ENCODE measurements at regions not wholly inside any gene's neighbourhood (a gene's known extent, or its start where the extent isn't known, plus 50 kb on each side); places are given as distances from the start of the nearest gene placed in this dataset.

DNA sequence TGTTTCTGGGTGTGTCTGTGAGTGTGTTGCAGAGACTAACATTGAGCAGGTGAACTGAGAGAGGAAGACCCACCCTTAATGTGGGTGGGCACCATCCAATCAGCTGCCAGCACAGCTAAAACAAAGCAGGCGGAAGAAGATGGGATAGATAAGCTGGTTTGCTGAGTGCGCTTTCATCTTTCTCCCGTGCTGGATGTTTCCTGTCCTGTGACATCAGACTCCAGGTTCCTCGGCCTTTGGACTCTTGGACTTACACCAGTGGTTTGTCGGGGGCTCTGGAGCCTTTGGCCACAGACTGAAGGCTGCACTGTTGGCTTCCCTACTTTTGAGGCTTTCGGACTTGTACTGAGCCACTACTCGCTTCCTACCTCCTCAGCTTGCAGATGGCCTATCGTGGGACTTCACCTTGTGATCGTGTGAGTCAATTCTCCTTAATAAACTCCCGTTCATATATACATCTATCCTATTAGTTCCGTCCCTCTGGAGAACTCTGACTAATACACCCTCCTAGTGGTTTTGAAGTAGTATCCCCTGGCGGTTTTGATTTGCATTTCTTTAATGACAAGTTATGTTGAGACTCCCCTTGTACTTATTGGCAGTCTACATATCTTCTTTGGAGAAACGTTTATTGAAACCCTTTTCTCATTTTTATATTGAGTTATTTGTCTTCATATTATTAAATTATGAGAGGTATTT lies 546.6 kb upstream of the TMPRSS15 start:
- H3K27me3 ChIP-seq (ENCODE audit: control insufficient read depth, insufficient read depth, low read length), result no peaks in the 10 kb centered on the region
- no peak overlapping the region for H3K4me3 ChIP-seq (ENCODE audit: insufficient read depth, low read depth, low read length)
- no peaks in the 10 kb centered on the region for H3K36me3 ChIP-seq (replicated peaks; ENCODE audit: control insufficient read depth, insufficient read depth, low read length)
- DNase-seq, result no peak

DNA sequence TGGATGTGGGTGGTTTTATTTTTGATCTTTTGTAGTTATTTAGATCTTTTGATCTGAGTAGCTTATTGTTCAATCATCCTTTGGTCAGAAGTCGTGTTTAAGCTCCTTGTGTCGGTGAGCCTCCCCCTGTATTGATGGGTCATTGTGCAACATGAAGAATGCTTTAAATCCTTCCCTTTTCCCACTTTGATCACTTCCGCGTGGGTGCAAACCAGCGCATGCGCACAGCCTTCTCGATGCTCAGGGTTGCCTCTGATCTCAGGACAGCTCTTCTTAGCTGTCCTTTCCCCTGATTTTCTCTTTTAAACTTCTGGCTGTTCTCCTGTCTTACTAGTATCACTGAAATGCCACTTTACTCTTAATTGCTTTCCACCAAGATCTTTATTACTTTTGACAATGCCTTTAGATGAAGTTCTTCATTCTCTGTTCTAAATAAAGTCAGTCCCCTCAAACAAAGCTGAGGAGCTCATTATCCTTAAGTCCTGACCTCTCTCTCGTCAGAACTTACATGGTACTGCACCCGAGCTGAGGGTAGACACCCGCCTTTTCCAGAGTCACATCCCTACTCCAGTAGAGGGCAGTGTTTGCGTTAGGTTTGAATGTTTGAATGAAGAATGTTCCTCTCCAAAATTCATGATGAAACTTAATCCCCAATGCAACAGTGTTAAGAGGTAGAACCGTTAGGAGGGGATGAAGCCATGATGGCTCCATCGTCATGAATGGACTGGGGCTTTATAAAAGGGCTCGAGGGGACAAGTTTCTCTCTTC lies 547.9 kb upstream of the TMPRSS15 start:
- DNase-seq, result peak; percentile 18
- H3K27me3 ChIP-seq (ENCODE audit: control insufficient read depth, insufficient read depth, low read length), result no peaks in the 10 kb centered on the region
- no peak overlapping the region for H3K4me3 ChIP-seq (ENCODE audit: insufficient read depth, low read depth, low read length)
- no peaks in the 10 kb centered on the region for H3K36me3 ChIP-seq (replicated peaks; ENCODE audit: control insufficient read depth, insufficient read depth, low read length)

DNA sequence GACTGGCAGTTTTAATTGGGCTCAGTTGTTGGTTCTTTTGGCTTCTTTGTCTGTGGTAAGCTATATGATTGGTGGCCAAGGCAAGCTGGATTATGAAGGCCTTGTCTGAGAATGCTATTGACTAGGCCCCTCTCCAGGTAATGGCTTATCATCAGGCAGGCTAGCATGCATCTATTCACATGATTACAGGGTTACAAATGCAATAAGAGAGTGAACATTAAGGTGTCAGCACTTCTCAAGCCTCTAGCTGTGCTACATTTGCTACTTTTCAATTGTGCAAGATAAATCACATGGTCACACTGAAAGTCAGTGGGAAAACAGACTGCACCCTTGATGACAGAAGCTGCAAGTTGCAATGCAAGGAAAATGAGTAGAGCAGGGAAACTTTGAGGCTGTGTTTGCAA lies 550.9 kb upstream of the TMPRSS15 start:
- Histone ChIP-seq H3K27me3 (ENCODE audit: control insufficient read depth, insufficient read depth, low read length) (no peaks in the 10 kb centered on the region), H3K4me3 (ENCODE audit: insufficient read depth, low read depth, low read length) (no peak overlapping the region), H3K36me3 (replicated peaks; ENCODE audit: control insufficient read depth, insufficient read depth, low read length) (no peaks in the 10 kb centered on the region)
- no peak for DNase-seq

DNA sequence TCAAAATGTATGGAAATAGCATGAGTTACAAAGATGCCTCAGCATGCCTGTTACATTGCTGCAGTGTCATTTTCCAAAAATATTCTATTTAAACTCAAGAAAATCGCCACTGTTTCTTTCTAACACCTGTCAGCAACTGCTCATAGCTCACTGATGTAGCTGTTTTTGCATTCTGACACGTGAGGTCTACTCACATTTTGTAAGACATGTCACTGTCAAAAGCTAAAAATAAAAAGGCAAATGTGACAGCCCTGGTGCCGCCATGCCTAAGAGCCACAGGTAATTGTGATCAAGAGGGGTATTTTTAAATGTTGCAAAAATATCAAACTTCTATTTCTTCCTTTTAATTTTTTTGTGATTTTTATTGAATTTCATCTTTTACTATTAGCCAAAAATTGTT lies 556.2 kb upstream of the TMPRSS15 start:
- Histone ChIP-seq H3K4me3 (ENCODE audit: insufficient read depth, low read depth, low read length) (no peak overlapping the region), H3K27me3 (ENCODE audit: control insufficient read depth, insufficient read depth, low read length) (no peaks in the 10 kb centered on the region), H3K36me3 (replicated peaks; ENCODE audit: control insufficient read depth, insufficient read depth, low read length) (no peaks in the 10 kb centered on the region)
- no peak for DNase-seq

DNA sequence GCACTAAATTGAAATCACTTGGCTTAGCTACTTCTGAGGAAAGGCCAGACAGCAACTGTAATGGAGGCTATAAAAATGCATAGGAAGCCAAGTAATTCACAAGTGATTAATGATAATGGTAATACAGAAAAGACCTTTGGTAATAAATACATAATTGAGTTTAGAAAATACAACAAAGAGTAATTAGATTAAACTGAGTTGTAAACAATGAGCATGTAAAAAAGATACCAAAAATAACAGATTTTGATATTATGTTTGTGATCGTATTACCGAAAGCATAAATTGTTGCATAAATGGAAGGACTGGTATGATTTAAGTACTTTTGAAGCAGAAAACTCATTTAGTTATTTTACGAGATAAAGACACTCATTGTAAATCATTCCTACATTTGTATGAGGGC lies 556.7 kb upstream of the TMPRSS15 start:
- no peak for DNase-seq
- Histone ChIP-seq H3K27me3 (ENCODE audit: control insufficient read depth, insufficient read depth, low read length) (no peaks in the 10 kb centered on the region), H3K4me3 (ENCODE audit: insufficient read depth, low read depth, low read length) (no peak overlapping the region), H3K36me3 (replicated peaks; ENCODE audit: control insufficient read depth, insufficient read depth, low read length) (no peaks in the 10 kb centered on the region)

DNA sequence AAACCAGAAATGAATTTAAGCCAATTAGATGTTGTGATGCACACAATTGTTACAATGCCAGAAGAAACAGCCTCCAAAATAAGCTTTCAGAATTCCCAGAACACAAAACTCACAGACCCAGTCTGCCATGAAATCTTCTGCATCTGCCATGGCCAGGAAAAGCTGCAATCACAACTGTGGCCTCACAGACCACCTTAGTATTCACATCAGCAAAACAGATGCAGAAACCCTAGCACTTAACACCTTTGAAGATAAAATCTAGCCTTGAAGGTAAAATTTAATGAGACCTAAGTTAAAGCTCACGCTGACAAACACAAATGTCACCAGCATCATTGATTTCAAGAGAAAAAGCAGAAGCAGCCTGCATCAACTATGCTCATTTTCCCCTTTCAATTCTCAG lies 566.8 kb upstream of the TMPRSS15 start:
- H3K4me3 ChIP-seq (ENCODE audit: insufficient read depth, low read depth, low read length), result no peak overlapping the region
- DNase-seq, result no peak
- no peaks in the 10 kb centered on the region for H3K27me3 ChIP-seq (ENCODE audit: control insufficient read depth, insufficient read depth, low read length)
- H3K36me3 ChIP-seq (replicated peaks; ENCODE audit: control insufficient read depth, insufficient read depth, low read length), result no peaks in the 10 kb centered on the region

DNA sequence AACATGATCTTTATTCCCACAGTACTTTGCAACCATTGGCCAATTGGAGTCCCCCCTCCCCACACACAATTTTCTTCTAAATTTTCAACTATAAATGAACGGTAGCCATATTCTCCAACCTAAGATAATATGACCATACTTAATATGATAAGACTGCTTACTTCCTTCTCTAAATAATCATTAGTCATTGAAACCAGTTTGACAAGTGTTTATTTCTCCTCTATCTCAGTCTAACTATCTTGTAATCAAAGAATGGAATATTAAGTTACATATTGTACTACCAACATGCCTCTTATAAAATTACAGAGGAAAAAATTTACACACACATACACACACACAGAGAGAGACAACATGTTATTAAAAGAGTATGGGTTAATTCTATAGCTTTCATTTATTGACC lies 567.4 kb upstream of the TMPRSS15 start:
- Histone ChIP-seq H3K36me3 (replicated peaks; ENCODE audit: control insufficient read depth, insufficient read depth, low read length) (no peaks in the 10 kb centered on the region), H3K27me3 (ENCODE audit: control insufficient read depth, insufficient read depth, low read length) (no peaks in the 10 kb centered on the region), H3K4me3 (ENCODE audit: insufficient read depth, low read depth, low read length) (no peak overlapping the region)
- no peak for DNase-seq

DNA sequence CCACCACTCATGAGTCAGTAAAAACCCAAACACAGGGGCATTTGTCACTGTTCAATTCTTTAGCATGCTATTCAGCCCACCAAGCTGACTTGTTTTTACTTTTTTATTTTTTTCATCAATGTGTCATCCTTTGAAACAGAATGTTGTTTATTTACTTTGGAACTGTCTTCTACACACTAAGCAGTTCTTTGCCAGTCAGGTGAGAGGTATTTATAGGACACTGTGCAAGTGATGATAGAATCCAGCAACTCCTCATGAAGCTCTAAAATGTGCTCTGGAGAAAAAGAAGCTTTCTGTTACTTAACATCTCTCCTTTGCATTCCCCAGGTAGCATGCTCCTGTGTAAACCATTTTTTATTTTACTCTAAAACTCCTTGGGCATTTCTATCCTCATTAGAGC lies 582.0 kb upstream of the TMPRSS15 start:
- Histone ChIP-seq H3K36me3 (replicated peaks; ENCODE audit: control insufficient read depth, insufficient read depth, low read length) (no peaks in the 10 kb centered on the region), H3K27me3 (ENCODE audit: control insufficient read depth, insufficient read depth, low read length) (no peaks in the 10 kb centered on the region), H3K4me3 (ENCODE audit: insufficient read depth, low read depth, low read length) (no peak overlapping the region)
- DNase-seq, result no peak

DNA sequence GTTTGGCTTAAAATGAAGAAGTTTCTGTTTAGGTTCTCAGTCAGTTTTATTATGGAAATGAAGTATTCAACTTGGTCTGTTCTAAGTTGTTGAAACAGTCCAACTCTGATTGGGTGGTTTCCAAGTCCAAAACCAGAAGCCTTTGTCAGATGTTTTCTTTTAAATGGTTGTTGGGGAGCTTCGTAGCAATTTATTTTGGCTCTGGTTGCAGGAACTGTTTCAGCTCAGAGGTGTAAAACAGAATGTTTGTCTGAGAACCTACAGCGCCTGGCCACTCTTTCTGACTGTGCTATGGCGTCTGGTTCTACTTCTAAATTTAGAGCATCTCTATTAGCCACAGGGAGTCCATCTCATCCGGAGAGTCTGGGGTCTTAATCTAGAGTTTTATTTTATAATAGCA lies 582.6 kb upstream of the TMPRSS15 start:
- H3K4me3 ChIP-seq (ENCODE audit: insufficient read depth, low read depth, low read length), result no peak overlapping the region
- H3K36me3 ChIP-seq (replicated peaks; ENCODE audit: control insufficient read depth, insufficient read depth, low read length), result no peaks in the 10 kb centered on the region
- DNase-seq, result no peak
- no peaks in the 10 kb centered on the region for H3K27me3 ChIP-seq (ENCODE audit: control insufficient read depth, insufficient read depth, low read length)

DNA sequence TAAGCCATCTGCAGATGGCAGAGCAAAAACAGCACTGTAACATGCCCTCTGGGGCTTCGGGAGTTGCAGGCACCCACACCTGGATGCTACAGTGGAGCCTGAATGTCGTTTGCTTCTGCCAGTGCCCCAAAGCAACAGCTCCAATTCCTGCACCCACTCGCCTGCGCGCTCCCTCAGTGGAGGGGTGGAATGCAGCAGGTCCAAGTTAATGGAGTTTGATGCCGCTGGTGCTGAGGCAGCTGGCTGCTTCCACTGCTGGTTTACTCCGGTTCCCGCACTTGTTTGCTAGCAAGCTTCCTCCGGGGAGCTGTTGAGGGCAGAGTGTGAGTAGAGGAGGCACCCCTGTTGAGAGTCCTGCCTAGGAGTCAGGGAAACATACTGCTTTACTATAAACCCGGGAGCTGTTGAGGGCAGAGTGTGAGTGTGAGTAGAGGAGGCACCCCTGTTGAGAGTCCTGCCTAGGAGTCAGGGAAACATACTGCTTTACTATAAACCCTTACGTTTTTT lies 584.0 kb upstream of the TMPRSS15 start:
- DNase-seq, result no peak
- Histone ChIP-seq H3K4me3 (ENCODE audit: insufficient read depth, low read depth, low read length) (no peak overlapping the region), H3K36me3 (replicated peaks; ENCODE audit: control insufficient read depth, insufficient read depth, low read length) (no peaks in the 10 kb centered on the region), H3K27me3 (ENCODE audit: control insufficient read depth, insufficient read depth, low read length) (no peaks in the 10 kb centered on the region)

DNA sequence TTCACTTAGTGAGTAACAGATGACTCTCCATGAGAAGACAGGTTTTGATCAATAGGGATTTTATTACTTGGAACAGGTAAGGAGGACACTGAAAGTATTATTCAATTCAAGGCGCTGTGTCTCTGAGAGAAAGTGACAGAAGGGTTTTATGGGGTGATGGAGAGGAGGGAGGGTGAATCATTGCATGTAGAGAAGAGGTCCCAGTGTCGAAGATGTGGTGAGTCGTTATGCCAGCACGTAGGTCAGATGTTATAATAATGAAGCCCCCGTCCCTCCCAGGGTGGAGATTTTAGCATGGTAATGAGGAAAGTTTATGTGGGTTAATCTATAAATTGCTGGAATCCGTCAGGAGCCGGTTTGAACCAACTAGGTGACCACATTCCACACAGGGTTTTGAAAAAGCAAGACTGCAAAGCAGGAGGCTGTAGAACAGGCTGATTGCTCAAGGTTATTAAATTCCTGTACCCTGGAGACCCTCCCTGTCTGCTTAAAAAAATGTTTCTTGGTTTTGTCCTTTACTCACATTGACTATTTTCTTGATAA lies 586.4 kb upstream of the TMPRSS15 start:
- Histone ChIP-seq H3K4me3 (ENCODE audit: insufficient read depth, low read depth, low read length) (no peak overlapping the region), H3K36me3 (replicated peaks; ENCODE audit: control insufficient read depth, insufficient read depth, low read length) (no peaks in the 10 kb centered on the region), H3K27me3 (ENCODE audit: control insufficient read depth, insufficient read depth, low read length) (no peaks in the 10 kb centered on the region)
- no peak for DNase-seq

DNA sequence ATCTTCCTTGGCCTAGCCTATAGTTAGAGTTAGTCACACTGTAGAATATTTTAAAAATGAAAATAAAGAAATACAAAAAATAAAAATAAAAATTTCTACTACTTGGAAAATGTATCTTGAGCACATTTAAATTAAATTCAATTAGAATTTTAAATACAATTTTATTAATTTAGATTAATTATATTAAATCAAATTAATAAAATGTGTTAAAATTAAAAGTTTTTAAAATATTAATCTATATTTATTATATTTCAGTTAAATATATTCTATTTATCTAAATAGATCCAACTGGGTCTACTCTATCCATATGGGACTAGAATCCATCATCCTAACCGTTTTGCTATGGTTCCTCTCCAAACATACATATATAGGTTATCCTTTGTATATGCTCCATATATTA lies 588.3 kb upstream of the TMPRSS15 start:
- Histone ChIP-seq H3K27me3 (ENCODE audit: control insufficient read depth, insufficient read depth, low read length) (no peaks in the 10 kb centered on the region), H3K4me3 (ENCODE audit: insufficient read depth, low read depth, low read length) (no peak overlapping the region), H3K36me3 (replicated peaks; ENCODE audit: control insufficient read depth, insufficient read depth, low read length) (no peaks in the 10 kb centered on the region)
- DNase-seq, result no peak

DNA sequence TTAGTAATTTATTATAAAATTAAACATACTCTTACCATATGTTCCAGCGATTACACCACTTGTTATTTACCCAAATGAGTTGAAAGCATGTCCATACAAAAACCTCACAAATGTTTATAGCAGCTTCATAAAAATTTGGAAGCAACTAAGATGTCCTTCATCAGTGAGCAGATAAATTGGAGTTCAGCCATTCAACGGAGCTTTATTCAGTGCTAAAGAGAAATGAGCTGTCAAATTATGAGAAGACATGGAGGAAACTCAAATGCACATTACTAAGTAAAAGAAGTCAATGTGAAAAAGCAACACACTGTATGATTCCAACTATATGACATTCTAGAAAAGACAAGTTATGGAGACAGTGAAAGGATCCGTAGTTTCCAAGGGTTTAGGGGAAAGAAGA lies 606.7 kb upstream of the TMPRSS15 start:
- no peak for DNase-seq
- Histone ChIP-seq H3K4me3 (ENCODE audit: insufficient read depth, low read depth, low read length) (no peak overlapping the region), H3K27me3 (ENCODE audit: control insufficient read depth, insufficient read depth, low read length) (no peaks in the 10 kb centered on the region), H3K36me3 (replicated peaks; ENCODE audit: control insufficient read depth, insufficient read depth, low read length) (no peaks in the 10 kb centered on the region)

DNA sequence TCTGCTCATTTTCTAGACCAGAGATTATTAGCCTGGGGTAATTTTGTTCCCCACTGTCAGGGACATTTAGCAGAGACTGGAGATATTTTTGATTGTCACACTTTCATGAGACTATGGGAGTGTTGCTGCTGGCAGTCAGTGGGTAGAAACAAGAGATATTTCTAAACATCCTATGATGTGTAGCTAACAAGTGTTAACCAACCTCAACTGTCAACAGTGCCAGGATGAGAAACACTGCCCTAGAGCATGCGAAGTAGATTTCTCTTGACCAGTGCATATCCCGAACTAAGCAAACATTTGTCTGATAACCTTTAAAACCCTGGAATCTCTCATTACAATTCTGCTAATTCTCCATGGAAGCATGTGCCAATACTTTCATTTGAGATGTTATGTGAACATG lies 607.4 kb upstream of the TMPRSS15 start:
- H3K27me3 ChIP-seq (ENCODE audit: control insufficient read depth, insufficient read depth, low read length), result no peaks in the 10 kb centered on the region

DNA sequence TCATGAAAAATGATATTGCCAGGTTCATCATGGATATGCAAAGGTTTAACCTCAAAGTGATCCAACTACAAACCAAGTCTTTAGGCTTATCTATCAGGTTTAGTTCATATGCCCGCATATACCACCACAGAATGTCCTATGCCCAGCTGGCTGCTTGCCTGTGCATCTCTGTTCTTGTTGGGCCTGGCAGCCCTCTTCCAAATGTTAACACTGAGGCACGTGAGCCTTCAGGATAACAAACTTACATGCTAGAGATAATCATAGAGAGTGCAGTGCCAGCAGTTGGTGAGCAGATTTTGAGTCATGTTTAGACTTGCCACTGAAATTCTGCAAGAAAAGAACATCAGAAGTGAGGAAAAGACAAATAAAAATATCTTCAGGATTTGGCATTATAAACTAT lies 607.9 kb upstream of the TMPRSS15 start:
- Histone ChIP-seq H3K27me3 (ENCODE audit: control insufficient read depth, insufficient read depth, low read length) (no peaks in the 10 kb centered on the region), H3K4me3 (ENCODE audit: insufficient read depth, low read depth, low read length) (no peak overlapping the region), H3K36me3 (replicated peaks; ENCODE audit: control insufficient read depth, insufficient read depth, low read length) (no peaks in the 10 kb centered on the region)
- DNase-seq, result no peak

More for the DNA sequence above, 607.4 kb upstream of the TMPRSS15 start:
- no peak for DNase-seq
- no peak overlapping the region for H3K4me3 ChIP-seq (ENCODE audit: insufficient read depth, low read depth, low read length)
- H3K36me3 ChIP-seq (replicated peaks; ENCODE audit: control insufficient read depth, insufficient read depth, low read length), result no peaks in the 10 kb centered on the region

Data from H7 (cell line).